ENCODE measurements at regions not wholly inside any gene's neighbourhood (a gene's known extent, or its start where the extent isn't known, plus 50 kb on each side); places are given as distances from the start of the nearest gene placed in this dataset.

DNA sequence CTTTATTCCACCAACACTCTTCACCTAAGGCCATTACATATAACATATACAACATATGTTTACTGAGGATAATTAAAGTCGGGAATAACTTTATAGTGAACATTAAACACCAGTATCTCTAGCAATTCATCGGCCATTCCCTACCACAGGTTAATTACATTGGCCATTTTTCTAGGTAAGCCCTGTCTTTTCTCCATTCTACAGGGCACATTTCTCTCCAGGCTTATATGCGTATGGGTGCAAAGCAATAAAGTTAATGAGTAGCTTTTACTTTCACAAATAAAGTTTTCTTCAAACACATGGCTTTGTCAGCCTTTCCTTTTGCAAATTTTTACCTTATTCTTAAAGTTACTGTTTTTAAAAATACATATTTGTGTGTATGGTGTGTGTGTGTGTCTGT, 111.9 kb upstream of the IQCM start:
- DNase-seq (ENCODE audit: extremely low spot score, unreplicated experiment) = no peak
- Mint-ChIP-seq H3K36me3 (no peaks in the 10 kb centered on the region), H3K9me3 (no peaks in the 10 kb centered on the region), H3K27me3 (no peaks in the 10 kb centered on the region), H3K4me3 (no peak overlapping the region), H3K27ac (no peak overlapping the region), H3K4me1 (ENCODE audit: unreplicated experiment) (peaks cover 5% of the 10 kb centered on the region)
- TF ChIP-seq, protein P1, sequence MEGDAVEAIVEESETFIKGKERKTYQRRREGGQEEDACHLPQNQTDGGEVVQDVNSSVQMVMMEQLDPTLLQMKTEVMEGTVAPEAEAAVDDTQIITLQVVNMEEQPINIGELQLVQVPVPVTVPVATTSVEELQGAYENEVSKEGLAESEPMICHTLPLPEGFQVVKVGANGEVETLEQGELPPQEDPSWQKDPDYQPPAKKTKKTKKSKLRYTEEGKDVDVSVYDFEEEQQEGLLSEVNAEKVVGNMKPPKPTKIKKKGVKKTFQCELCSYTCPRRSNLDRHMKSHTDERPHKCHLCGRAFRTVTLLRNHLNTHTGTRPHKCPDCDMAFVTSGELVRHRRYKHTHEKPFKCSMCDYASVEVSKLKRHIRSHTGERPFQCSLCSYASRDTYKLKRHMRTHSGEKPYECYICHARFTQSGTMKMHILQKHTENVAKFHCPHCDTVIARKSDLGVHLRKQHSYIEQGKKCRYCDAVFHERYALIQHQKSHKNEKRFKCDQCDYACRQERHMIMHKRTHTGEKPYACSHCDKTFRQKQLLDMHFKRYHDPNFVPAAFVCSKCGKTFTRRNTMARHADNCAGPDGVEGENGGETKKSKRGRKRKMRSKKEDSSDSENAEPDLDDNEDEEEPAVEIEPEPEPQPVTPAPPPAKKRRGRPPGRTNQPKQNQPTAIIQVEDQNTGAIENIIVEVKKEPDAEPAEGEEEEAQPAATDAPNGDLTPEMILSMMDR (conservative IDR thresholded peaks at IDR 0.05) = no peak

DNA sequence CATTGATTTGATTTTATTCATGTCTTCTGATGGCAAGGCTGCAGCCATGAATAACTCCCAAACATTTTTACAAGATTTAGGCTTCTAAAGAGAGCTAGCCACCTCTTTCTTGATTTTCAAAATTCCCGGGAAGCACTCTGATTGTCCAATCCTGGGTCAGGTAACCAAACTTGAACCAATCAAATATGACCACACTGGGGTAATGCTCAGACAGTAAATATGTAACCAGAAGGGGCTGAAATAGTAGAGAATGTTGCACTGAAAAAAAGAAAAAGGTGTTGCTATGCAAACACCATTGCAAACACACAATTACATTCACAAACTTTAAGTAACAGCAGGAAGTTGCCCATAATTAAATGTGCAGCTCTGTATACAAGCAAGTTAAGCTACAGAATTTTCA, 112.9 kb upstream of the IQCM start:
- no peak for DNase-seq (ENCODE audit: extremely low spot score, unreplicated experiment)
- Mint-ChIP-seq H3K4me1 (ENCODE audit: unreplicated experiment) (peaks cover under 1% of the 10 kb centered on the region), H3K36me3 (no peaks in the 10 kb centered on the region), H3K9me3 (no peaks in the 10 kb centered on the region), H3K4me3 (no peak overlapping the region), H3K27me3 (no peaks in the 10 kb centered on the region), H3K27ac (no peak overlapping the region)
- TF ChIP-seq, protein P1 (conservative IDR thresholded peaks at IDR 0.05) = no peak

DNA sequence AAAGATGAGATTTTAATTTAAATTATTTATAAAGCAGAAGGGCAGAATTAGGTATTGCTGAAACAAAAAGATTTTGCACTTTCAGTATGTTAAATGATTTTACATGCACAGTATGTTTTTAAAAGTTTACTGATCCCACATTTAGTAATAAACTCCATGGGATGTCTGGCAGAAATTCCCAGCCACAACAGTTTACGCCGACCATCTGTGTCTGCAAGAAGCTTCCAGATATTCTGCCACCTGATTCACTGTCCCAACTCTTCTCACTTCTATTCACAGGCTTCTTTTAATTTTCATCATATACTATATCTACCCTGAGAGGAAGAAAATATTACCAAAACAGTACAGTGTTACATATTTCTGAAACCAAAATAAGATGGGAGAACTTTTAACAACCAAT, 115.8 kb upstream of the IQCM start:
- H3K27ac Mint-ChIP-seq = no peak overlapping the region
- H3K36me3 Mint-ChIP-seq = no peaks in the 10 kb centered on the region
- DNase-seq (ENCODE audit: extremely low spot score, unreplicated experiment) = no peak
- no peaks in the 10 kb centered on the region for H3K9me3 Mint-ChIP-seq
- H3K27me3 Mint-ChIP-seq = no peaks in the 10 kb centered on the region
- H3K4me1 Mint-ChIP-seq (ENCODE audit: unreplicated experiment) = no peaks in the 10 kb centered on the region
- no peak overlapping the region for H3K4me3 Mint-ChIP-seq
- TF ChIP-seq, protein P1 (conservative IDR thresholded peaks at IDR 0.05) = no peak

DNA sequence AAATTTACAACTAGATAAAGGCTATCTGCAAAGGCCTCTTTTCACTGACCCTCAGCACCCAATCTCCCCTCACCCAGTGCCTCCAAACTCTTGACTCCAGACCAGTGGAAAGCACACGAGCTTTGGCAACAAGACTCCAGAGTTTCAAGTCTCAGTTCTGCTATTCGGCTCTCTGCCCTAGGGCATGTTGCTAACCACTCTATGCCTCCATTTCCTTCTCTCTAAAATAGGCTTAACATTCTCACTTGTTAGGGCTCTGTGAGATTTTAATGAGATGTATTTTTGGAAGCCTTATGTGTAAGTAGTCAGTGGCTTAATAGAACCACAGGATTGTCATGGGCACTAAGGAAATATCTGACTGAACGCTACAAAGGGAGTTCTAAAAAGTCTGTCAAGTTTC, 116.5 kb upstream of the IQCM start:
- no peaks in the 10 kb centered on the region for H3K36me3 Mint-ChIP-seq
- no peaks in the 10 kb centered on the region for H3K4me1 Mint-ChIP-seq (ENCODE audit: unreplicated experiment)
- no peak overlapping the region for H3K4me3 Mint-ChIP-seq
- no peaks in the 10 kb centered on the region for H3K9me3 Mint-ChIP-seq
- no peaks in the 10 kb centered on the region for H3K27me3 Mint-ChIP-seq
- no peak overlapping the region for H3K27ac Mint-ChIP-seq
- TF ChIP-seq, protein P1 (conservative IDR thresholded peaks at IDR 0.05) = no peak
- DNase-seq (ENCODE audit: extremely low spot score, unreplicated experiment) = no peak

DNA sequence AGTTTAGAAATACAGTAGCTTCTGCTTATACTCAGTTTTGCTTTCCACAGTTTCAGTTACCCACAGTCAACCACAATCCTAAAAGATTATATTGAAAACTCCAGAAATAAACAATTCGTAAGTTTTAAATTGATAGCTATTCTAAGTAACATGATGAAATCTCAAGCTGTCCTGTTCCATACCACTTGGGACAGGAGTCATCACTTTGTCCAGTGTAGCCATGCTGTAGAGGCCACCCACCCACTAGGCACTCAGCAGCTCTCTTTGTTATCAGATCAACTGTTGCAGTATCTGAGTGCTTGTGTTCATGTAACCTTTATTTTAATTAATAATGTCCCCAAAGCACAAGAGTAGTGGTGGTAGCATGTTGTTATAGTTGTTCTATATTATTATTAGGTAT, 117.5 kb upstream of the IQCM start:
- no peaks in the 10 kb centered on the region for H3K9me3 Mint-ChIP-seq
- no peaks in the 10 kb centered on the region for H3K4me1 Mint-ChIP-seq (ENCODE audit: unreplicated experiment)
- H3K4me3 Mint-ChIP-seq = no peak overlapping the region
- TF ChIP-seq, protein P1 (conservative IDR thresholded peaks at IDR 0.05) = no peak
- H3K27ac Mint-ChIP-seq = no peak overlapping the region
- no peak for DNase-seq (ENCODE audit: extremely low spot score, unreplicated experiment)
- no peaks in the 10 kb centered on the region for H3K36me3 Mint-ChIP-seq
- H3K27me3 Mint-ChIP-seq = no peaks in the 10 kb centered on the region

DNA sequence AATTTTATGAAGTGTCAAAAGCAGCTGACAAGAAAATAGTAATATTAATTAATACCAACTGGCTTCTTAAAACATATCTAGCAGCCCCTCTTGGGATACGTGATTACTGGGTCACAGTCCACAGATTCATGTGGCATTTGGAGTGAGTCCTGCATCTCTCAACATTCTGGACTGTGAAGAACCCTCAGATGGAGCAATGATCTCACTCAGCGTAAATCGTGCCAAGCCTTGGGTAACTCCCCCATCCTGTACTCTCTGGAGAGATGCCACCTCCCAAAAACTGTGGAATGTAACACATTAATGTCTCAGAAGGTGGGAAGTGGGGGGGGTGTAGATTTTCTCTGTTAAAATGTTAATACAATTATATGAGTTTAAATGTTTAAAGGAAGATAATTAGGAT, 118.2 kb upstream of the IQCM start:
- no peak overlapping the region for H3K27ac Mint-ChIP-seq
- no peak overlapping the region for H3K4me3 Mint-ChIP-seq
- H3K4me1 Mint-ChIP-seq (ENCODE audit: unreplicated experiment) = no peaks in the 10 kb centered on the region
- TF ChIP-seq, protein P1 (conservative IDR thresholded peaks at IDR 0.05) = no peak
- peaks cover under 1% of the 10 kb centered on the region for H3K9me3 Mint-ChIP-seq
- no peaks in the 10 kb centered on the region for H3K36me3 Mint-ChIP-seq
- DNase-seq (ENCODE audit: extremely low spot score, unreplicated experiment) = no peak
- no peaks in the 10 kb centered on the region for H3K27me3 Mint-ChIP-seq

Data from type B pancreatic cell (in vitro differentiated cells).